HL-60 (cell line): ENCODE measurements at regions not wholly inside any gene's neighbourhood (a gene's known extent, or its start where the extent isn't known, plus 50 kb on each side); places are given as distances from the start of the nearest gene placed in this dataset.
"Not testable (repeated sequence)": the region's sequence is repeated elsewhere in the genome, so short reads cannot be mapped to it uniquely, and the experiment has no call there.

Source experiments
- DNase-seq, 2 experiments: peaks; one replicate each; pipeline ENCODE4 v3.0.0-alpha.2; 2010 to 2020; ENCODE audit warnings: low read depth in 1 of 2, low spot score in 1 of 2
- H3K27ac ChIP-seq: fragments of 250-450 bp; sonication (Bioruptor Pico); replicated peaks from 2 replicates; pipeline ENCODE4 v1.5.1; 2020; ENCODE audit warnings: mild to moderate bottlenecking, moderate library complexity
- H3K27me3 ChIP-seq: fragments of 250-450 bp; sonication (Bioruptor Pico); 2 replicates; pipeline ENCODE4 v1.5.1; 2021; ENCODE audit warnings: mild to moderate bottlenecking, moderate library complexity; ENCODE audit not compliant: insufficient read depth, poor library complexity, severe bottlenecking
- H3K4me3 ChIP-seq: replicated peaks from 2 replicates; pipeline ENCODE4 v1.5.1; 2011; ENCODE audit warnings: mild to moderate bottlenecking, control low read depth, low read length; ENCODE audit not compliant: insufficient read depth
- GABPA ChIP-seq: IDR thresholded peaks from 2 replicates; pipeline ENCODE4 v1.6.1; 2012; ENCODE audit warnings: low read depth
- POLR2AphosphoS5 ChIP-seq: IDR thresholded peaks from 2 replicates; pipeline ENCODE4 v1.6.1; 2012; ENCODE audit warnings: low read depth
- REST ChIP-seq: IDR thresholded peaks from 2 replicates; pipeline ENCODE4 v1.6.1; 2012; ENCODE audit warnings: low read depth; ENCODE audit not compliant: insufficient replicate concordance
- SPI1 ChIP-seq: IDR thresholded peaks from 2 replicates; pipeline ENCODE4 v1.6.1; 2012; ENCODE audit warnings: low read depth, mild to moderate bottlenecking, borderline replicate concordance
- TF ChIP-seq, protein P1 (sequence below): IDR thresholded peaks from one replicate; pipeline ENCODE4 v1.5.1; 2011; ENCODE audit warnings: low read length, control low read depth, inconsistent platforms; ENCODE audit not compliant: insufficient read depth

DNA sequence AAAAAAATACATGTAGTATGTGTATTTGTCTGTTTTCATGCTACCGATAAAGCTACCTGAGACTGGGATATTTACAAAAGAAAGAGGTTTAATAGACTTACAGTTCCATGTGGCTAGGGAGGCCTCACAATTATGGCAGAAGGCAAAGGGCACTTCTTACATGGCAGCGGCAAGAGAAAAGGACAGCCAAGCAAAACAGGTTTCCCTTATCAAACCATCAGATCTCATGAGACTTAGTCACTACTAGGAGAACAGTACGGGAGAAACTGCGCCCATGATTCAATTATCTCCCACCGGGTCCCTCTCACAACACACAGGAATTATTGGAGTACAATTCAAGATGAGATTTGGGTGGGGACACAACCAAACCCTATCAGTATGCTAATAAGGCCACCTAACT is 137.0 kb upstream of the ELOVL6 start:
- no peak for DNase-seq
- Histone ChIP-seq H3K27me3 (no peaks in the 10 kb centered on the region), H3K27ac (no peak overlapping the region), H3K4me3 (no peak overlapping the region)
- TF ChIP-seq, protein P1, sequence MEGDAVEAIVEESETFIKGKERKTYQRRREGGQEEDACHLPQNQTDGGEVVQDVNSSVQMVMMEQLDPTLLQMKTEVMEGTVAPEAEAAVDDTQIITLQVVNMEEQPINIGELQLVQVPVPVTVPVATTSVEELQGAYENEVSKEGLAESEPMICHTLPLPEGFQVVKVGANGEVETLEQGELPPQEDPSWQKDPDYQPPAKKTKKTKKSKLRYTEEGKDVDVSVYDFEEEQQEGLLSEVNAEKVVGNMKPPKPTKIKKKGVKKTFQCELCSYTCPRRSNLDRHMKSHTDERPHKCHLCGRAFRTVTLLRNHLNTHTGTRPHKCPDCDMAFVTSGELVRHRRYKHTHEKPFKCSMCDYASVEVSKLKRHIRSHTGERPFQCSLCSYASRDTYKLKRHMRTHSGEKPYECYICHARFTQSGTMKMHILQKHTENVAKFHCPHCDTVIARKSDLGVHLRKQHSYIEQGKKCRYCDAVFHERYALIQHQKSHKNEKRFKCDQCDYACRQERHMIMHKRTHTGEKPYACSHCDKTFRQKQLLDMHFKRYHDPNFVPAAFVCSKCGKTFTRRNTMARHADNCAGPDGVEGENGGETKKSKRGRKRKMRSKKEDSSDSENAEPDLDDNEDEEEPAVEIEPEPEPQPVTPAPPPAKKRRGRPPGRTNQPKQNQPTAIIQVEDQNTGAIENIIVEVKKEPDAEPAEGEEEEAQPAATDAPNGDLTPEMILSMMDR = no peak
- no peak for TF ChIP-seq POLR2AphosphoS5
- no peak for TF ChIP-seq GABPA
- no peak for TF ChIP-seq REST
- TF ChIP-seq SPI1 = no peak

DNA sequence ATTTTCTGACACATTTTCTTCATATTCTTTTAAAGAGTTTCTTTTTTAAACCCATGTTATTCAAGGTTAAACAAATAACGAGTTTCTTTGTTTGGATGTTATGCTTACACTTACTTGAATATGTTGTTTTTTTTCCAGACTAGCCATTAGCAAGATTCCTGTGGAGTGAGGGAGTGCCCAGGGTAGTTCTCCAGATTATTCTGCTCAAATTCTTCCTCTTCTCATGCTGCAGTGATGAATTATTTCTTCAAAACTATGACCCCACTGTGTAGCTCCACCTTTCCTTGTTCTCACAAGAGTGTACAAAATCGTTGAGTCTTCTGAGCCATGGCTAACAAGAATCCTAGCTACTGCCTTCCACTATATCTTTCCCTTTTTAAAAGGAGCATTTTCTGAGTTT is 134.1 kb upstream of the ELOVL6 start:
- H3K4me3 ChIP-seq = no peak overlapping the region

DNA sequence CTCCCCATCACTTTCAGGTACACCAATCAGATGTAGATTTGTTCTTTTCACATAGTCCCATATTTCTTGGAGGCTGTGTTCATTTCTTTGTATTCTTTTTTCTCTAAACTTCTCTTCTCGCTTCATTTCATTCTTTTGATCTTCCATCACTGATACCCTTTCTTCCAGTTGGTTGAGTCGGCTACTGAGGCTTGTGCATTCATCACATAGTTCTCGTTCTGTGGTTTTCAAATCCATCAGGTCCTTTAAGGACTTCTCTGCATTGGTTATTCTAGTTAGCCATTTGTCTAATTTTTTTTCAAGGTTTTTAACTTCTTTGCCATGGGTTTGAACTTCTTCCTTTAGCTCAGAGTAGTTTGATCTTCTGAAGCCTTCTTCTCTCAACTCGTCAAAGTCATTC is 128.0 kb upstream of the ELOVL6 start:
- H3K27me3 ChIP-seq, H3K27ac ChIP-seq, H3K4me3 ChIP-seq, DNase-seq: not testable (repeated sequence)

More for the DNA sequence above, 134.1 kb upstream of the ELOVL6 start:
- Histone ChIP-seq H3K27ac (no peak overlapping the region), H3K27me3 (no peaks in the 10 kb centered on the region)
- TF ChIP-seq REST (no peak), SPI1 (no peak), GABPA (no peak), POLR2AphosphoS5 (no peak)
- TF ChIP-seq, protein P1 = no peak
- DNase-seq = no peak

- no peak overlapping the region for H3K4me3 ChIP-seq
- H3K27ac ChIP-seq = no peak overlapping the region
- H3K27me3 ChIP-seq = no peaks in the 10 kb centered on the region
- TF ChIP-seq, protein P1 = no peak
- no peak for TF ChIP-seq GABPA
- peak; percentile 97 for TF ChIP-seq SPI1
- TF ChIP-seq POLR2AphosphoS5 = no peak
- TF ChIP-seq REST = no peak
- DNase-seq = peak in 1 of 2 experiments; percentile 14
These were observed 112.4 kb upstream of the ELOVL6 start for GRCh38 chr4:110310795-110311194.
